Testis (tissue), 2 donors: ENCODE measurements at regions not wholly inside any gene's neighbourhood (a gene's known extent, or its start where the extent isn't known, plus 50 kb on each side); places are given as distances from the start of the nearest gene placed in this dataset.

ENCODE experiments used
- POLR2A ChIP-seq: fragments of 450-650 bp; IDR thresholded peaks from one replicate; pipeline ENCODE4 v1.6.1; 2017; ENCODE audit warnings: antibody characterized with exemption, mild to moderate bottlenecking, moderate library complexity
- TF ChIP-seq, protein P1 (sequence below), 3 experiments: fragments of 450-650 bp in 2 of 3; fragments of 200-600 bp in 1 of 3; sonication (generic) in 1 of 3; IDR thresholded peaks; one replicate each; pipeline ENCODE4 v1.5.1; 2016 to 2019; ENCODE audit warnings: antibody characterized with exemption in 3 of 3, mild to moderate bottlenecking in 2 of 3, moderate library complexity in 1 of 3

DNA sequence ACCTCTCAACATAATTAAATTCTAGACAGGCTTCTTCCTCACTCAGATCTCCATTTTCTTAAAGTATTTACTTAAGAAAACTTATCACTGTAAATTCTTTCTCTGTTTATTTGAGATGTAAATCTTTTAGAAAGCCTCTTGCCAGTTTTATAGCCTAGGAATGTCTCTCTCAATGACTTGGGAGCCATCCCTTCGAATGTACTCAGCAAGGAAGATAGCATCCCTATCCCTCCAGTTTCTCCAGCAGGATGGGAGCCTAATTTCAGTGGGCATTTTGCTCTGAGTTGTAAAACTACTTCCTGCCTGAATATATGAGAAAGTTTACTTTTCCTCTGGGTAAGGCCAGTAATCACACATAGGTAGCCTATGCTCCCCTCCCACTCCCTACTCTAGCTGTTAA lies 558.5 kb upstream of the ARRDC3 start:
- TF ChIP-seq POLR2A = no peak
- TF ChIP-seq, protein P1, sequence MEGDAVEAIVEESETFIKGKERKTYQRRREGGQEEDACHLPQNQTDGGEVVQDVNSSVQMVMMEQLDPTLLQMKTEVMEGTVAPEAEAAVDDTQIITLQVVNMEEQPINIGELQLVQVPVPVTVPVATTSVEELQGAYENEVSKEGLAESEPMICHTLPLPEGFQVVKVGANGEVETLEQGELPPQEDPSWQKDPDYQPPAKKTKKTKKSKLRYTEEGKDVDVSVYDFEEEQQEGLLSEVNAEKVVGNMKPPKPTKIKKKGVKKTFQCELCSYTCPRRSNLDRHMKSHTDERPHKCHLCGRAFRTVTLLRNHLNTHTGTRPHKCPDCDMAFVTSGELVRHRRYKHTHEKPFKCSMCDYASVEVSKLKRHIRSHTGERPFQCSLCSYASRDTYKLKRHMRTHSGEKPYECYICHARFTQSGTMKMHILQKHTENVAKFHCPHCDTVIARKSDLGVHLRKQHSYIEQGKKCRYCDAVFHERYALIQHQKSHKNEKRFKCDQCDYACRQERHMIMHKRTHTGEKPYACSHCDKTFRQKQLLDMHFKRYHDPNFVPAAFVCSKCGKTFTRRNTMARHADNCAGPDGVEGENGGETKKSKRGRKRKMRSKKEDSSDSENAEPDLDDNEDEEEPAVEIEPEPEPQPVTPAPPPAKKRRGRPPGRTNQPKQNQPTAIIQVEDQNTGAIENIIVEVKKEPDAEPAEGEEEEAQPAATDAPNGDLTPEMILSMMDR (IDR thresholded peaks at IDR 0.05) = no peak
